ENCODE measurements at regions not wholly inside any gene's neighbourhood (a gene's known extent, or its start where the extent isn't known, plus 50 kb on each side); places are given as distances from the start of the nearest gene placed in this dataset.

GRCh38 chr5:8606231-8606630 lies 737.3 kb downstream of the MTRR start:
- no peak overlapping the region for H2BK20ac ChIP-seq (ENCODE audit: low read length)
- TF ChIP-seq SIN3A (conservative IDR thresholded peaks at IDR 0.05 in 1 of 2, IDR thresholded peaks at IDR 0.05 in 1 of 2; ENCODE audit: low read depth in 1 of 2, low read length in 2 of 2) (no peak), NANOG (IDR thresholded peaks at IDR 0.05; ENCODE audit: insufficient read depth, low read depth, low read length, poor library complexity, severe bottlenecking) (peak; percentile 68)
- no peak overlapping the region for H4K91ac ChIP-seq (replicated peaks; ENCODE audit: insufficient read length, low read length)
- no peaks in the 10 kb centered on the region for H3K27me3 ChIP-seq (replicated peaks in 1 of 4; ENCODE audit: control insufficient read depth in 3 of 4, extremely low read depth in 1 of 4, insufficient read depth in 3 of 4, low read length in 3 of 4)
- ChIA-PET POLR2A (ENCODE audit: partially characterized antibody) (no interaction called here), CTCF (ENCODE audit: partially characterized antibody) (no interaction called here)
- H3K56ac ChIP-seq (replicated peaks; ENCODE audit: insufficient read length, low read depth, low read length), result no peak overlapping the region
- no peak overlapping the region for H3K9ac ChIP-seq (replicated peaks in 1 of 4; ENCODE audit: extremely low read depth in 1 of 4, low read depth in 3 of 4, low read length in 3 of 4)
- no peak overlapping the region for H3K18ac ChIP-seq (ENCODE audit: extremely low read depth, low read length)
- no peaks in the 10 kb centered on the region for H3K79me2 ChIP-seq (ENCODE audit: control insufficient read depth in 1 of 2, insufficient read depth in 2 of 2, low read length in 2 of 2)
- no peak overlapping the region for H2BK15ac ChIP-seq (ENCODE audit: low read length)
- H2BK120ac ChIP-seq (replicated peaks; ENCODE audit: low read depth, low read length), result no peak overlapping the region
- H4K20me1 ChIP-seq (replicated peaks in 1 of 2; ENCODE audit: control insufficient read depth in 1 of 2, insufficient read depth in 2 of 2, low read length in 2 of 2), result no peaks in the 10 kb centered on the region
- H3K4ac ChIP-seq (replicated peaks; ENCODE audit: insufficient read length, low read depth, low read length), result no peak overlapping the region
- DNase-seq (ENCODE audit: low read depth in 1 of 2, low spot score in 2 of 2), result no peak
- no peak overlapping the region for H3K14ac ChIP-seq (ENCODE audit: insufficient read length)
- no peak overlapping the region for H3K27ac ChIP-seq (ENCODE audit: low read depth, low read length)
- peaks cover 0 to 2% (median 0%) of the 10 kb centered on the region in 4 experiments; a peak in 1 of 7 replicates for H3K4me1 ChIP-seq (replicated peaks in 1 of 4; ENCODE audit: control insufficient read depth in 3 of 4, insufficient read depth in 4 of 4, low read length in 3 of 4)
- no peaks in the 10 kb centered on the region for H3K79me1 ChIP-seq (ENCODE audit: low read depth, low read length)
- no peak for FAIRE-seq
- H3K4me2 ChIP-seq (ENCODE audit: insufficient read depth in 1 of 2, low read depth in 2 of 2, low read length in 2 of 2), result no peak overlapping the region
- no peak overlapping the region for H2BK12ac ChIP-seq (ENCODE audit: low read depth, low read length)
- no peak overlapping the region for H3K4me3 ChIP-seq (ENCODE audit: extremely low read depth in 1 of 4, insufficient read depth in 2 of 4, low read depth in 3 of 4, low read length in 4 of 4)
- no peak overlapping the region for H2BK5ac ChIP-seq (ENCODE audit: low read depth, low read length)
- H2AK5ac ChIP-seq (ENCODE audit: low read depth, low read length), result no peak overlapping the region
- H4K8ac ChIP-seq (ENCODE audit: extremely low read depth, insufficient read depth, low read length), result no peak overlapping the region
- H2AFZ ChIP-seq (ENCODE audit: low read length), result no peak overlapping the region
- no peaks in the 10 kb centered on the region for H3K36me3 ChIP-seq (ENCODE audit: control insufficient read depth in 2 of 4, insufficient read depth in 4 of 4, low read length in 3 of 4)
- H3K23ac ChIP-seq (ENCODE audit: insufficient read length), result no peak overlapping the region
- no peaks in the 10 kb centered on the region for H3K9me3 ChIP-seq (ENCODE audit: insufficient read depth in 2 of 2, low read depth in 1 of 2, low read length in 1 of 2)
- H3K23me2 ChIP-seq (ENCODE audit: low read depth, low read length), result no peaks in the 10 kb centered on the region
- H4K5ac ChIP-seq (ENCODE audit: insufficient read length, low read depth, low read length), result no peak overlapping the region

All from H1 (cell line).